Lower leg skin (tissue), 4 donors: ENCODE measurements at regions not wholly inside any gene's neighbourhood (a gene's known extent, or its start where the extent isn't known, plus 50 kb on each side); places are given as distances from the start of the nearest gene placed in this dataset.

Experiments
- DNase-seq, 2 donors: peaks; one replicate each; pipeline ENCODE4 v3.0.0-alpha.2; 2019; ENCODE audit warnings: low spot score in 2 of 2
- H3K4me3 ChIP-seq: fragments of 200-600 bp; sonication (generic); 2 replicates; pipeline ENCODE4 v1.5.1; 2017; ENCODE audit warnings: mild to moderate bottlenecking, low read depth; ENCODE audit not compliant: poor library complexity, severe bottlenecking
- CTCF ChIP-seq, 3 donors: fragments of 450-650 bp; IDR thresholded peaks; one replicate each; pipeline ENCODE4 v1.5.1; 2016; ENCODE audit warnings: antibody characterized with exemption in 3 of 3, mild to moderate bottlenecking in 3 of 3, moderate library complexity in 2 of 3
- POLR2A ChIP-seq, 2 donors: fragments of 450-650 bp; IDR thresholded peaks; one replicate each; pipeline ENCODE4 v1.6.1; 2016 to 2017; ENCODE audit warnings: antibody characterized with exemption in 2 of 2, mild to moderate bottlenecking in 1 of 2, moderate library complexity in 1 of 2
- WGBS, 2 donors: methylation state at CpG; one replicate each; pipeline ENCODE4 v1.1.5; 2018; 5-methylcytosine and 5-hydroxymethylcytosine counted together
- intact Hi-C: fragments of 100-400 bp; cut with DNase I; formaldehyde crosslinking; loops from one replicate; pipeline ENCODE4 v1.15.0; 2023; ENCODE audit warnings: low total_unique reads

GRCh38 chr2:221002101-221002685 is 569.9 kb downstream of the EPHA4 start:
- H3K4me3 ChIP-seq, result no peak overlapping the region
- no peak for TF ChIP-seq POLR2A (IDR thresholded peaks at IDR 0.05)
- no peak for TF ChIP-seq CTCF (IDR thresholded peaks at IDR 0.05)
- no peak for DNase-seq
- WGBS, 2 donors, result 0% methylated on average over 1 of the region's 1 CpG
- intact Hi-C loops, result no loop called here

GRCh38 chr2:221005338-221005737 is 566.8 kb downstream of the EPHA4 start:
- no peak for DNase-seq

DNA sequence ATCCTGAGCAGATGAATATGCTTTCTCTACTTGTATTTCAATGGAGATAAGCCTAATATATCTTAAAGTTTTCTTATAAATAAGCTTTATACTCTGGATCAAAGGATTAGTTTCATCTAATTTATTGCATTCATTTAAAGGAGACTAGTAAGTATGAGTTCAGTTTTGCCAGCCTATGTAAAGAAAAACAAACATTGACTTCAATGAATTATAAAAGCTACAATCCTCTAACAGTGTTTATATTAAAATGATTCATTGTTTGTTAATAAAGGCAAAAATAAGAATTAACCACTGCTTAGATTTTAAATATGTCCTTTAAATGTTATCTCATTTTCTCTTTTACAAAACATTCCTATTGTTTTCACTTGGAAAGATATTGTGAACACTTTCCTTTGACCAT is 566.0 kb downstream of the EPHA4 start:
- no peak for DNase-seq
- TF ChIP-seq CTCF (IDR thresholded peaks at IDR 0.05) (no peak), POLR2A (IDR thresholded peaks at IDR 0.05) (no peak)
- intact Hi-C loops, result no loop called here
- no peak overlapping the region for H3K4me3 ChIP-seq

More at GRCh38 chr2:221005338-221005737, 566.8 kb downstream of the EPHA4 start:
- WGBS, 2 donors, result 78 to 82% methylated on average over 3 of the region's 3 CpGs
- H3K4me3 ChIP-seq, result no peak overlapping the region
- TF ChIP-seq CTCF (IDR thresholded peaks at IDR 0.05) (no peak), POLR2A (IDR thresholded peaks at IDR 0.05) (no peak)
- intact Hi-C loops, result no loop called here

GRCh38 chr2:221016551-221016950 is 555.6 kb downstream of the EPHA4 start:
- intact Hi-C loops, result no loop called here
- no peak overlapping the region for H3K4me3 ChIP-seq
- DNase-seq, result no peak
- TF ChIP-seq CTCF (IDR thresholded peaks at IDR 0.05), result no peak
- no peak for TF ChIP-seq POLR2A (IDR thresholded peaks at IDR 0.05)
- WGBS, 2 donors, result 76 to 97% methylated on average over 2 of the region's 2 CpGs

DNA sequence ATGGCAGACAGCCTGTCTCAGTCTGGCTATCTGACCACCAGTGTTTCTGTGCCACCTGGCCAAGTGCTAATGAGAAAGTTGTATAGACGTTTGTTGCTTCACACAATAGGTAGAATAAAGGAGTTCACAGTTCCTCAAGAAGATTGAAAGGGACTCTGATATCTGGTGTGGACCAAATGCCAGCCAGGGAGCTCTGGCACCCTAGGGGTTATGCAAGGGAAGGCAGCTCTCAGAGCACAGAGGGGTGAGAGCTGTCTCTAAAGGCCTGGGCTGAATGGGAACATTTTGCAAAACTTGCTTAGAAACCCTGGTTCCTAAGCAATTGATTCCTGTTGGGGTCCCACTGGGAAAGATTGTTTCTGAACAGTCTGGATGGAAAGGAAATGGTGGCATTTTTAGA is 553.8 kb downstream of the EPHA4 start:
- intact Hi-C loops, result no loop called here
- no peak overlapping the region for H3K4me3 ChIP-seq
- DNase-seq, result no peak
- no peak for TF ChIP-seq CTCF (IDR thresholded peaks at IDR 0.05)
- no peak for TF ChIP-seq POLR2A (IDR thresholded peaks at IDR 0.05)
- WGBS, 2 donors, result 67 to 75% methylated on average over 1 of the region's 1 CpG

DNA sequence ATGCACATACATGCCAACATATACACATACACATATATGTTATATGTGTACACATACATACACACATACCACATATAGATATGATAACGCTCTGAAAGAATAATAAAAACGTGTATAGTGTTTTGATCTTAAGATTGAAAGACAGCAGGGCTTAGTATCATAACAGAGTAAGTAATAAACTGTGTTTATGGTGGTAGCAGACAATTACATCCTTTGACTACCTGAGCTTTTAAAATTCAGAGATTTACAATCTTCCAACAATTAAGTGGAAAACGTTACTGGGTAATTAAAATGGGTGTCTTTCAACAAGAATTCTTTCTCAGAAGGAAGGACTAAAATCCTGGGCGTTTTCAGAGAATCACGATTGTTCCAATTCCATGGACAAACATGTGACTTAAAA is 552.4 kb downstream of the EPHA4 start:
- TF ChIP-seq CTCF (IDR thresholded peaks at IDR 0.05) (no peak), POLR2A (IDR thresholded peaks at IDR 0.05) (no peak)
- H3K4me3 ChIP-seq, result no peak overlapping the region
- WGBS, 2 donors, result 63 to 69% methylated on average over 5 of the region's 5 CpGs
- no peak for DNase-seq
- intact Hi-C loops, result no loop called here
